Left lung (tissue), 4 donors: ENCODE measurements at regions not wholly inside any gene's neighbourhood (a gene's known extent, or its start where the extent isn't known, plus 50 kb on each side); places are given as distances from the start of the nearest gene placed in this dataset.
A peak's percentile ranks its signal among the peaks of the same experiment; 100 is the strongest.

ENCODE experiments used
- ATAC-seq: fragments of 200-7000 bp; cut with Tn5 transposase; one replicate; pipeline ENCODE4 v1.9.1; 2020; ENCODE audit warnings: moderate library complexity
- DNase-seq, 4 donors: peaks; one replicate each; pipeline ENCODE4 v3.0.0-alpha.2; 2013 to 2020
- H3K27ac ChIP-seq, 2 donors: fragments of 200-600 bp; sonication (generic) in 1 of 2; one replicate each; pipeline versions ENCODE4 v1.5.0 to v1.8.0; 2020 to 2021
- H3K27me3 ChIP-seq, 2 donors: fragments of 200-600 bp; sonication (generic) in 1 of 2; one replicate each; pipeline versions ENCODE4 v1.5.0 to v1.8.0; 2020 to 2021
- H3K36me3 ChIP-seq, 2 donors: fragments of 200-600 bp; sonication (generic) in 1 of 2; one replicate each; pipeline versions ENCODE4 v1.5.0 to v1.8.0; 2020 to 2021
- H3K4me1 ChIP-seq, 2 donors: fragments of 200-600 bp; one replicate each; pipeline ENCODE4 v1.8.0; 2021
- H3K4me3 ChIP-seq, 2 donors: fragments of 200-600 bp; sonication (generic) in 1 of 2; one replicate each; pipeline versions ENCODE4 v1.5.0 to v1.8.0; 2020 to 2021; ENCODE audit warnings: mild to moderate bottlenecking in 1 of 2
- H3K9me3 ChIP-seq, 2 donors: fragments of 200-600 bp; sonication (generic) in 1 of 2; one replicate each; pipeline versions ENCODE4 v1.5.0 to v1.8.0; 2020 to 2021
- CTCF ChIP-seq, 2 donors: fragments of 200-600 bp; sonication (generic) in 1 of 2; IDR thresholded peaks; one replicate each; pipeline versions ENCODE4 v1.5.0 to v1.8.0; 2021; ENCODE audit warnings: antibody characterized with exemption in 2 of 2
- intact Hi-C, 2 donors: fragments of 100-400 bp; cut with DNase I; formaldehyde crosslinking; loops; one replicate each; pipeline versions ENCODE4 v1.11.2 to v1.14.2; 2022
- donor health status: DM: no; HTN: yes; CAD: no.
- donor health status: DM: no; HTN: no; CAD: no.

- H3K9me3 ChIP-seq, result no peaks in the 10 kb centered on the region
- H3K27ac ChIP-seq, result no peak overlapping the region
- H3K4me1 ChIP-seq, result peaks cover 0 to 10% of the 10 kb centered on the region in 2 donors
- ATAC-seq (no peak), DNase-seq (peak in 2 of 4 donors; percentile 39 to 49)
- intact Hi-C loops, result no loop called here
- no peaks in the 10 kb centered on the region for H3K36me3 ChIP-seq
- no peak for TF ChIP-seq CTCF (IDR thresholded peaks at IDR 0.05)
- H3K4me3 ChIP-seq, result no peak overlapping the region
- no peaks in the 10 kb centered on the region for H3K27me3 ChIP-seq
Measured at GRCh38 chr2:150872756-150873395, 385.4 kb upstream of the RND3 start.

GRCh38 chr2:150866431-150866830 is 379.0 kb upstream of the RND3 start:
- TF ChIP-seq CTCF (IDR thresholded peaks at IDR 0.05), result no peak
- H3K9me3 ChIP-seq, result no peaks in the 10 kb centered on the region
- intact Hi-C loops, result no loop called here
- no peaks in the 10 kb centered on the region for H3K4me1 ChIP-seq
- H3K4me3 ChIP-seq, result no peak overlapping the region
- ATAC-seq (no peak), DNase-seq (no peak)
- no peak overlapping the region for H3K27ac ChIP-seq
- H3K36me3 ChIP-seq, result no peaks in the 10 kb centered on the region
- no peaks in the 10 kb centered on the region for H3K27me3 ChIP-seq

GRCh38 chr2:150863691-150864090 is 376.2 kb upstream of the RND3 start:
- DNase-seq (no peak), ATAC-seq (no peak)
- H3K36me3 ChIP-seq, result no peaks in the 10 kb centered on the region
- H3K27me3 ChIP-seq, result no peaks in the 10 kb centered on the region
- no peak overlapping the region for H3K27ac ChIP-seq
- no peaks in the 10 kb centered on the region for H3K4me1 ChIP-seq
- no peaks in the 10 kb centered on the region for H3K9me3 ChIP-seq
- TF ChIP-seq CTCF (IDR thresholded peaks at IDR 0.05), result no peak
- H3K4me3 ChIP-seq, result no peak overlapping the region
- intact Hi-C loops, result no loop called here

GRCh38 chr2:150860301-150860700 is 372.8 kb upstream of the RND3 start:
- intact Hi-C loops, result no loop called here
- no peaks in the 10 kb centered on the region for H3K36me3 ChIP-seq
- TF ChIP-seq CTCF (IDR thresholded peaks at IDR 0.05), result no peak
- H3K27ac ChIP-seq, result no peak overlapping the region
- H3K27me3 ChIP-seq, result no peaks in the 10 kb centered on the region
- DNase-seq (no peak), ATAC-seq (no peak)
- H3K4me3 ChIP-seq, result no peak overlapping the region
- no peaks in the 10 kb centered on the region for H3K4me1 ChIP-seq
- H3K9me3 ChIP-seq, result no peaks in the 10 kb centered on the region

- Histone ChIP-seq H3K4me1 (no peaks in the 10 kb centered on the region), H3K4me3 (no peak overlapping the region), H3K27ac (no peak overlapping the region), H3K27me3 (no peaks in the 10 kb centered on the region), H3K9me3 (no peaks in the 10 kb centered on the region), H3K36me3 (no peaks in the 10 kb centered on the region)
- DNase-seq, result no peak
- intact Hi-C loops, result no loop called here
- TF ChIP-seq CTCF (IDR thresholded peaks at IDR 0.05), result no peak
- ATAC-seq, result no peak
Measured at GRCh38 chr2:150859877-150860276, 372.4 kb upstream of the RND3 start.
